Left ventricle myocardium inferior (tissue), 1 donor: ENCODE measurements at regions not wholly inside any gene's neighbourhood (a gene's known extent, or its start where the extent isn't known, plus 50 kb on each side); places are given as distances from the start of the nearest gene placed in this dataset.

ENCODE experiments used
- DNase-seq: peaks from one replicate; pipeline ENCODE4 v3.0.0-alpha.2; 2020
- H3K27ac ChIP-seq: fragments of 200-600 bp; replicated peaks from 2 replicates; pipeline ENCODE4 v1.8.0; 2021
- H3K27me3 ChIP-seq: fragments of 200-600 bp; 2 replicates; pipeline ENCODE4 v1.8.0; 2021; ENCODE audit warnings: low read depth
- H3K36me3 ChIP-seq: fragments of 200-600 bp; 2 replicates; pipeline ENCODE4 v1.8.0; 2021
- H3K4me1 ChIP-seq: fragments of 200-600 bp; 2 replicates; pipeline ENCODE4 v1.8.0; 2021
- H3K4me3 ChIP-seq: fragments of 200-600 bp; 2 replicates; pipeline ENCODE4 v1.8.0; 2021; ENCODE audit warnings: mild to moderate bottlenecking, moderate library complexity
- H3K9me3 ChIP-seq: fragments of 200-600 bp; replicated peaks from 2 replicates; pipeline ENCODE4 v1.8.0; 2021
- CTCF ChIP-seq: fragments of 200-600 bp; IDR thresholded peaks from 2 replicates; pipeline ENCODE4 v1.8.0; 2021; ENCODE audit warnings: antibody characterized with exemption, mild to moderate bottlenecking, borderline replicate concordance
- intact Hi-C: fragments of 100-400 bp; cut with micrococcal nuclease; formaldehyde crosslinking; loops from one replicate; pipeline ENCODE4 v1.11.0; 2022
- donor health status: DM: no; HTN: yes; CAD: no; lungs with severe emphysema.

- Histone ChIP-seq H3K4me3 (no peak overlapping the region), H3K4me1 (no peaks in the 10 kb centered on the region), H3K27me3 (no peaks in the 10 kb centered on the region), H3K27ac (no peak overlapping the region), H3K9me3 (peaks cover 17% of the 10 kb centered on the region), H3K36me3 (no peaks in the 10 kb centered on the region)
- intact Hi-C loops, result no loop called here
- DNase-seq, result no peak
- TF ChIP-seq CTCF, result no peak
These were observed 698.5 kb downstream of the FRK start for GRCh38 chr6:115362234-115362633.

- intact Hi-C loops, result no loop called here
- Histone ChIP-seq H3K4me3 (no peak overlapping the region), H3K4me1 (no peaks in the 10 kb centered on the region), H3K27ac (no peak overlapping the region), H3K36me3 (no peaks in the 10 kb centered on the region), H3K9me3 (peaks cover 8% of the 10 kb centered on the region), H3K27me3 (no peaks in the 10 kb centered on the region)
- DNase-seq, result no peak
- no peak for TF ChIP-seq CTCF
These were observed 699.9 kb downstream of the FRK start for GRCh38 chr6:115360602-115361325.

GRCh38 chr6:115358616-115359015 is 702.1 kb downstream of the FRK start:
- no peaks in the 10 kb centered on the region for H3K9me3 ChIP-seq
- intact Hi-C loops, result no loop called here
- H3K4me3 ChIP-seq, result no peak overlapping the region
- no peaks in the 10 kb centered on the region for H3K27me3 ChIP-seq
- TF ChIP-seq CTCF, result no peak
- H3K27ac ChIP-seq, result no peak overlapping the region
- DNase-seq, result no peak
- no peaks in the 10 kb centered on the region for H3K36me3 ChIP-seq
- no peaks in the 10 kb centered on the region for H3K4me1 ChIP-seq

- Histone ChIP-seq H3K27me3 (no peaks in the 10 kb centered on the region), H3K4me3 (no peak overlapping the region), H3K9me3 (no peaks in the 10 kb centered on the region), H3K36me3 (no peaks in the 10 kb centered on the region), H3K27ac (no peak overlapping the region), H3K4me1 (no peaks in the 10 kb centered on the region)
- intact Hi-C loops, result no loop called here
- no peak for DNase-seq
- TF ChIP-seq CTCF, result no peak
These were observed 704.3 kb downstream of the FRK start for GRCh38 chr6:115356371-115356770.

- H3K36me3 ChIP-seq, result no peaks in the 10 kb centered on the region
- no peaks in the 10 kb centered on the region for H3K27me3 ChIP-seq
- H3K4me3 ChIP-seq, result no peak overlapping the region
- no peaks in the 10 kb centered on the region for H3K9me3 ChIP-seq
- no peaks in the 10 kb centered on the region for H3K4me1 ChIP-seq
- DNase-seq, result no peak
- intact Hi-C loops, result no loop called here
- TF ChIP-seq CTCF, result no peak
- no peak overlapping the region for H3K27ac ChIP-seq
These were observed 737.7 kb downstream of the FRK start for GRCh38 chr6:115323001-115323400.
